SK-N-SH treated with all-trans-retinoic acid at 6 μM for 48 hours (cell line): ENCODE measurements at regions not wholly inside any gene's neighbourhood (a gene's known extent, or its start where the extent isn't known, plus 50 kb on each side); places are given as distances from the start of the nearest gene placed in this dataset.

Experiments
- CREB5 ChIP-seq: fragments of 250-450 bp; sonication (Bioruptor Pico); IDR thresholded peaks from 2 replicates; pipeline ENCODE4 v1.5.1; 2020; ENCODE audit warnings: low read depth, mild to moderate bottlenecking, moderate library complexity
- ISL1 ChIP-seq: fragments of 250-450 bp; sonication (Bioruptor Pico); IDR thresholded peaks from 2 replicates; pipeline ENCODE4 v2.1.2; 2022; ENCODE audit warnings: mild to moderate bottlenecking, moderate library complexity
- PPARA ChIP-seq: fragments of 250-450 bp; sonication (Bioruptor Pico); IDR thresholded peaks from 2 replicates; pipeline ENCODE4 v1.5.0; 2020; ENCODE audit warnings: mild to moderate bottlenecking, borderline replicate concordance
- ZFP3 ChIP-seq: fragments of 250-450 bp; sonication (Bioruptor Pico); IDR thresholded peaks from 2 replicates; pipeline ENCODE4 v1.5.0; 2020; ENCODE audit warnings: mild to moderate bottlenecking, moderate library complexity
- TF ChIP-seq, protein P1 (sequence below): fragments of 250-450 bp; sonication (Bioruptor Pico); IDR thresholded peaks from 2 replicates; pipeline ENCODE4 v1.8.0; 2020; ENCODE audit warnings: mild to moderate bottlenecking, moderate library complexity, borderline replicate concordance

GRCh38 chr2:81839780-81840179 lies 1535.2 kb upstream of the LRRTM1 start:
- TF ChIP-seq PPARA (CRISPR knock-in tag) (no peak), CREB5 (no peak), ZFP3 (CRISPR knock-in tag) (no peak), ISL1 (CRISPR knock-in tag) (no peak)
- TF ChIP-seq, protein P1, sequence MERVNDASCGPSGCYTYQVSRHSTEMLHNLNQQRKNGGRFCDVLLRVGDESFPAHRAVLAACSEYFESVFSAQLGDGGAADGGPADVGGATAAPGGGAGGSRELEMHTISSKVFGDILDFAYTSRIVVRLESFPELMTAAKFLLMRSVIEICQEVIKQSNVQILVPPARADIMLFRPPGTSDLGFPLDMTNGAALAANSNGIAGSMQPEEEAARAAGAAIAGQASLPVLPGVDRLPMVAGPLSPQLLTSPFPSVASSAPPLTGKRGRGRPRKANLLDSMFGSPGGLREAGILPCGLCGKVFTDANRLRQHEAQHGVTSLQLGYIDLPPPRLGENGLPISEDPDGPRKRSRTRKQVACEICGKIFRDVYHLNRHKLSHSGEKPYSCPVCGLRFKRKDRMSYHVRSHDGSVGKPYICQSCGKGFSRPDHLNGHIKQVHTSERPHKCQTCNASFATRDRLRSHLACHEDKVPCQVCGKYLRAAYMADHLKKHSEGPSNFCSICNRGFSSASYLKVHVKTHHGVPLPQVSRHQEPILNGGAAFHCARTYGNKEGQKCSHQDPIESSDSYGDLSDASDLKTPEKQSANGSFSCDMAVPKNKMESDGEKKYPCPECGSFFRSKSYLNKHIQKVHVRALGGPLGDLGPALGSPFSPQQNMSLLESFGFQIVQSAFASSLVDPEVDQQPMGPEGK: no peak
